Lung microvascular endothelial cell (primary cell): ENCODE measurements at regions not wholly inside any gene's neighbourhood (a gene's known extent, or its start where the extent isn't known, plus 50 kb on each side); places are given as distances from the start of the nearest gene placed in this dataset.

Experiments used
- DNase-seq, 2 donors: peaks; one replicate each; pipeline versions ENCODE4 v3.0.0 to v3.0.0-alpha.2; 2010; ENCODE audit warnings: low read depth in 2 of 2

- DNase-seq = no peak
Observed at GRCh38 chr5:118778941-118779340, 209.4 kb downstream of the DTWD2 start.

GRCh38 chr5:118777189-118777736 lies 211.1 kb downstream of the DTWD2 start:
- no peak for DNase-seq

DNA sequence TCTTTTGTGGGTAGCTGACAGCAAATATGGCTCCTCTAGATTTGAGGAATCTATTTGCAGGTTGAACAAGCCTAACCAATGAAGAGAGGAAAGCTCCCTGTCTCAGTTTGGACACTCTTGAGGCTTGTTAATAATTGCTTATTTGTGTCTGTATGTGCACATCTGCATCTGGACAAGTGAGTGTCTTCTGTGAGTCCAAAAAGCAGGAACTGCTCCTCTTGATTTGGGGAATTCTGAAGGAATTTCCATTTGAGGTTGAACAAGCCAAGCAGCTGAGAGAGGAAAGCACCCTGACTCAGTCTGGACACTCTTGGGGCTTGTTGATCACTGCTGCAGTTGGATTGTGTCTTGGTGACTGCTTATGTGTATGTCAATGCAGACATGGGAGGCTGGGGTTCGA lies 211.6 kb downstream of the DTWD2 start:
- DNase-seq = no peak

DNA sequence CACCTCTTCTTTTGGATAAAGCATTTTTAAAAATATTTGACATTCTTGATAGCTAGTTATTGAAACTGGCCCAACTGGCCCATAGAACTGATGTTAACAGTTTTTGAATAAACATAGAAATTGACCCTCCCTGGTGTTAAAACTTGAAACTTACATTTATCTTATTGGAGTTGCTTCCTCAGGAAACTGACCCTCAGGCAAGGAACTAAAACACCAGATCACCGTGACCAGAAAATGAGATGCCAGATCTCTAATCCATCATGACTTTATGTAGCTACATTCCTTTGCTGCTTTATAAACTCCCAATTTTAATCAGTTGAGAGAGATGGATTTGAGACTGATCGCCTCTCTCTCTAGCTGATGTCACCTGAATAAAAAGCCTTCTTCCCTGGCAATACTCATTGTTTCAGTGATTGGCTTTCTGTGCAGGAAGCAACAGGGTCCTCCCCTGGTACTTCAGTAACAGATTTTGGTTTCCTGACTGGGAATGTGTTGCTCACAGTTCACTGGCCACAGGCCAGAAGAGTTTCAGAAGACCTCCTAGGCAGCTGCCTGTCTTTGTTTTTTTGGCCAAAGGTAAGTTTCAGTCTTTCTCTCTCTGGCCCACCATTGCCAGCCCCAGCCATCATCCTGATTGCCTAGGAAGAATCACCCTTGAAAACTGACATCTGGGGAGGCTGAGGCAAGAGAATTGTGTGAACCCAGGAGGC lies 212.4 kb downstream of the DTWD2 start:
- DNase-seq = no peak

GRCh38 chr5:118768607-118769175 lies 219.7 kb downstream of the DTWD2 start:
- no peak for DNase-seq

DNA sequence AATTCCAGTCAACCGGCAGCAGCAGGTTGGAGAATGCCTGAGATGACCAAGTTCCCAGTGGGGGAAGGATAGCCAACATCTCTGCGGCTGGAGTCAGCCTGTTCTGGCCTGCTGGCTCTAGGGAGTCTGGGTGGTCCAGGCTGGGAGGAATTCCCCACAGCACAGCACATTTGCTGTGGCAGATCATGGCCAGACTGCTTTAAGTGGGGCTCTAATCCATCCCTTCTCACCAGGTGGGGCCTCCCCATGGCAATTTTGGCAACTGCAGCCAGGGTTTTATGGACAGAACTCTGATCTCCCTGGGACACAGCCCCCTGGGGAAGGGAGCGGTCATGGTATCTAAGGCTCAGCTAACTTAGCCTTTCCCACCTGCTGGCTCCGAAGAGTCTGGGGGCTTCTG lies 226.1 kb downstream of the DTWD2 start:
- no peak for DNase-seq

GRCh38 chr5:118761814-118762213 lies 226.5 kb downstream of the DTWD2 start:
- DNase-seq = no peak

GRCh38 chr5:118752969-118753368 lies 235.4 kb downstream of the DTWD2 start:
- DNase-seq = no peak

DNA sequence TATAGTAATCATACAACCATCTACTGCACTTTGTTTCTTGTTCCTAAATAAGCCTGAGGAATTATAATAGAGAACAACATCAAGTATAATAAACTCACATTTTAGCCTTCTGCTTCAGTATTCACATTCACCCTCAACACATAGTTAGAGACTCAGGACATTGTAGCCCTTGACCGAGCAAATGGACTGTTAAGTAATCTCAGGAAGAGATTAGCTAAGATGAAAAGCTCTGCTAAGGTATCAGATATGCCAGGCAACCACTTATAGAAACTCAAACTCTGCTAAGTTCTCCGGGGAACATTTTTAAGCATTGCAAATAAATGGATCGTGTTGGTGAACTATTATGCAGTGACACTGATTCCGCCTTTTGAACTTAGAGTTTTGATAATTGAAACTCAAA lies 252.0 kb downstream of the DTWD2 start:
- no peak for DNase-seq

GRCh38 chr5:118733394-118733793 lies 255.0 kb downstream of the DTWD2 start:
- DNase-seq = no peak

DNA sequence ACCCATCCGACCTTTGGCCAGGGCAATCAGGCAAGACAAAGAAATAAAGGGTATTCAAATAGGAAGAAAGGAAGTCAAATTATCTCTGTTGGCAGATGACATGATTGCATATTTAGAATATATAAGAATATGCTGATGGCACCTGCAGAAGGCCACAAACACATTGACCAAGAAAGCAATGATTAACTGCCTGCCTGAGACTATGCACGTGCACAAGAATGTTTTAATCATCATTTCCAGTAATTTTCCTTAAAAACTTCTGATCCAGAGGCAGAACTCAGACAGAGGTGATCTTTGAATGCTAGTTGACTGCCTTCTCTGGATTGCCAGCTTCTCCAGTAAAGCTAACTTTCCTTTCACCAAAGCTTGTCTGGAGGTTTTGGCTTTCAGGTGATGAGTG lies 260.2 kb downstream of the DTWD2 start:
- DNase-seq = no peak

DNA sequence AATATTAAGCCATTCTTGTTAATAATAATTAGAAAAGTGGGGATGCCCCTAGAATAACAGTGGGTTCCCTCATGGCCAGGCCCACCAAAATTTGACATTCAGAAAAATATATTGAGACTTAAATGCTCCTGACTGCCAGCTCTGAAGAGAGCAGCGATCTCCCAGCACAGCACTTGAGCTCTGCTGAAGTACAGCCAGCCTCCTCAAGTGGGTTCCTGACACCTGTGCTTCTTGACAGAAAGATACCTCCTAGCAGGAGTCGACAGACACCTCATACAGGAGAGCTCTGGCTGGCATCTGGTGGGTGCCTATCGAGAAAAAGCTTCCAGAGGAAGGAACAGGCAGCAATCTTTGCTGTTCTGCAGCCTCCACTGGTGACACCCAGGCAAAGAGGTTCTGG lies 261.5 kb downstream of the DTWD2 start:
- no peak for DNase-seq

- no peak for DNase-seq
Observed at GRCh38 chr5:118723021-118723338, 265.4 kb downstream of the DTWD2 start.

GRCh38 chr5:118722122-118723020 lies 266.0 kb downstream of the DTWD2 start:
- no peak for DNase-seq

- no peak for DNase-seq
Observed at GRCh38 chr5:118711727-118712126, 276.6 kb downstream of the DTWD2 start.

DNA sequence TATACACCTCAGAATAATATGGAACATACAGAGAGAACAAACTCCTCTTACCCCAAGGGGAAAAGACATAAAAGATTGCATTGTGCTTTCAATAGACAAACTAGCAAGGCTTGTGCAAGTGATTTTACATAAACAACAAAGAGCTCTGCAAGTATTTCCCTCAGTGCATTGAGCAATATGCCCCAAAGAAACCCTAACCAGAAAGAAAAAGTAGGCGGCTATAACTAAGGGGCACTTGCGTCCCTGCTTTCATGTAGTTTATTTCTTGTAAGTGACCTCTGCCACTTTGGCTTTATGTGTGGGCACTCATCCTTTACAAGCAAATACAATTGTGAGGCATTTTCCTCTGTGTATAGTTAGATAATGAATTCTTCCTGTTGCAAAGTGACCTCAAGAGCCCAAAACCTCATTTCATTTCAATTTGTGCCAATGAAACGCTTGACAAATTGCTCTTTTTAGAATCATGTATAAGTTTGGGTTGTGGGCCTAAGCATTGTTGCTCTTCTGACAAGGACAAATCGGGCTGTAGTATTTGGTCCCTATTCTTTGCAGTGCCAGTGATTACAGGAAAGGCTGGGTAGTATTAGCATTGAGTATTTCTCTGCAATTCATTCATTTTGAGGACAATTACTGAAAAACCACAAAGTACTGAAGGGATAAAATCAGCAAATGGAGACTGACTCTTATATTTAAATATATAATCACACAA lies 282.2 kb downstream of the DTWD2 start:
- DNase-seq = no peak

DNA sequence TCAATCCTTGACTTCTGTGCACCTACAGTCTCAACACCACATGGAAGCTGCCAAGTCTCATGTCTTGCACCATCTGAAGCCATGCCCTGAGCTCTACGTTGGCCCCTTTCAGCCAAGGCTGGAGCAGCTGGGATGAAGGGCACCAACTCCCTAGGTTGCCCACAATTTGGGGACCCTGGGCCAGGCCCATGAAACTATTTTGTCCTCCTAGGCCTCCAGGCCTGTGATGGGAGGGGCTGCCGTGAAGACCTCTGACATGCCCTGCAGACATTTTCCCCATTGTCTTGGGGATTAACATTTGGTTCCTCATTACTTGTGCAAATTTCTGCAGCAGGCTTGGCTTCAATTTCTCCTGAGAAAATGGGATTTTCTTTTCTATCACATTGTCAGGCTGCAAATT lies 285.1 kb downstream of the DTWD2 start:
- no peak for DNase-seq

GRCh38 chr5:118701791-118702190 lies 286.6 kb downstream of the DTWD2 start:
- DNase-seq = no peak

- no peak for DNase-seq
Observed at GRCh38 chr5:118700510-118700909, 287.8 kb downstream of the DTWD2 start.

- DNase-seq = no peak
Observed at GRCh38 chr5:118698774-118699173, 289.6 kb downstream of the DTWD2 start.

DNA sequence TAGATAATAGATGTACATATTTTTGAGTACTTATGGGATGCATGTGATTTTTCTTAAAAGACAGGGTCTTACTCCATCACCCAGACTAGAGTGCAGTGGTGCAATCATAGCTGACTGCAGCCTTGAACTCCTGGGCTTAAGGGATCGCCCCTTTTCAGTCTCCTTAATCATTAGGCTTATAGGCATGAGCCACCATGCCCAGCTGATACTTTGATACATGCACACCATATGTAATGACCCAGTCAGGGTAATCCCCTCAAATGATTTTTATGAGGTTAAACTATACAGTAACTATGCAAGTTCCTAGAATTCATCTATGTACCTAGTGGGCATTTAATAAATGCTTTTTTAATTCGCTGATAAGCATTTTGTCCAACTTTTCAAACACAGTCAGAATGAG lies 292.3 kb downstream of the DTWD2 start:
- no peak for DNase-seq

GRCh38 chr5:118692811-118693342 lies 295.5 kb downstream of the DTWD2 start:
- no peak for DNase-seq
